ENCODE measurements at regions not wholly inside any gene's neighbourhood (a gene's known extent, or its start where the extent isn't known, plus 50 kb on each side); places are given as distances from the start of the nearest gene placed in this dataset.

- DNase-seq (ENCODE audit: extremely low spot score in 2 of 2), result no peak
- H3K9me3 ChIP-seq, result no peaks in the 10 kb centered on the region
- no peaks in the 10 kb centered on the region for H3K36me3 ChIP-seq
- H3K4me3 ChIP-seq, result no peak overlapping the region
- no peak for TF ChIP-seq CTCF (IDR thresholded peaks at IDR 0.05)
- TF ChIP-seq POLR2A (IDR thresholded peaks at IDR 0.05), result no peak
- no peaks in the 10 kb centered on the region for H3K27me3 ChIP-seq
- no peaks in the 10 kb centered on the region for H3K4me1 ChIP-seq
- no peak overlapping the region for H3K27ac ChIP-seq
- intact Hi-C loops (cut with DNase I), result no loop called here
These were observed 88.8 kb downstream of the OAT start for GRCh38 chr10:124329941-124330340.

DNA sequence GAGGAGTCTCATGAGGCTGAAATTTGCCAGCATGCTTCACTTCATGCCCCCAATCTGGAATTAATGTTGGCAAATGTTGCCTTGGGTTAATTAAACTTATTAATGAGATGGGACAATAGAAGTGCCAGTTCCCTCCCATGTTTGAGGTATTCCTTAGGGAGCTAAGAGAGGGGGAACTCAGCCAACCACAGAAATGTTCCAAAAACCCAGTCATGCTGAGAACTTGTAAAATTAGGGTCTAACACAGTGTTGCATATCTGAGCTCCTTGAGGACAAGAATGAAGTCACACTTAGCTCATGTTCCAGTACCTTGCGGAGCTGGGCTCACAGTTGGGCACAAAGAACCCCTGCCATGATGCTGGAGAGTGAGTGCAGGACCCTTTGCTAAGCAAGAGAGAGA, 89.4 kb downstream of the OAT start:
- DNase-seq (ENCODE audit: extremely low spot score in 2 of 2), result no peak
- Histone ChIP-seq H3K36me3 (no peaks in the 10 kb centered on the region), H3K4me1 (no peaks in the 10 kb centered on the region), H3K27me3 (no peaks in the 10 kb centered on the region), H3K27ac (no peak overlapping the region), H3K4me3 (no peak overlapping the region), H3K9me3 (no peaks in the 10 kb centered on the region)
- intact Hi-C loops (cut with DNase I), result no loop called here
- TF ChIP-seq POLR2A (IDR thresholded peaks at IDR 0.05) (no peak), CTCF (IDR thresholded peaks at IDR 0.05) (no peak), POLR2AphosphoS5 (IDR thresholded peaks at IDR 0.05; ENCODE audit: insufficient read depth in 1 of 2, low read depth in 1 of 2) (no peak)

- Histone ChIP-seq H3K4me1 (no peaks in the 10 kb centered on the region), H3K27ac (no peak overlapping the region), H3K27me3 (no peaks in the 10 kb centered on the region), H3K9me3 (no peaks in the 10 kb centered on the region), H3K4me3 (no peak overlapping the region), H3K36me3 (no peaks in the 10 kb centered on the region)
- DNase-seq (ENCODE audit: extremely low spot score in 2 of 2), result no peak
- TF ChIP-seq CTCF (IDR thresholded peaks at IDR 0.05) (no peak), POLR2A (IDR thresholded peaks at IDR 0.05) (no peak), POLR2AphosphoS5 (IDR thresholded peaks at IDR 0.05; ENCODE audit: insufficient read depth in 1 of 2, low read depth in 1 of 2) (no peak)
- intact Hi-C loops (cut with DNase I), result no loop called here
These were observed 90.1 kb downstream of the OAT start for GRCh38 chr10:124328477-124329220.

DNA sequence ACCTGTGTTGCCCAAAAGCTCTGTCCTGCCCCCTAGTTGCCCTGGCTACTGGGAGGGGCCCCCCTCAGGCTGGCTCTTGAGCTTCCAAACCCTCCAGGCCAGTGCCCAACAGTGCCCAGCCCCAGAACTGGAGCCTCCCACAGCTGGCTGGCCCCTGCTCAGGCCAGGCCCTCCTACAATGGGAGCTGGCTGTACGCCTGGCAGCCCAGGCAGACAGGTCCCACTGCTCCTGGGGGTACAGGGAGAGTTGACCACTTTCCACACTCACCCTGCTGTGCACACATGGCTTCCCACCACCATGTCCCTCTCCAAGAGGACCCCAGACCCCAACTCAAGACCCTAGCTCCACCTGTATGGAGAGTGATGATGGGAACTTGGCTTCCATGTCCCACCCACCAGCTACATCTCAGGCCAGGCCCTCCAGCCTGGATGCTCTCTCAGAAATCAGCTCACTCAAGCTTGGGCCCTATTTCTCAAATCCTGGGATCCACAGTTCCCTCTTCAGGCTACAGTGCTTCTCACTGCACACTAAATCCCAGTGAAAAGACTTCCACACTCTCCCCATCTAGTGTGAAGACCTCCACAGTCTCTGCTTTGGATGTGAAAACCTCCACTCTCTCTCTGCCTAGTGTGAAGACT, 92.6 kb downstream of the OAT start:
- Histone ChIP-seq H3K27ac (no peak overlapping the region), H3K4me1 (no peaks in the 10 kb centered on the region), H3K4me3 (no peak overlapping the region), H3K27me3 (no peaks in the 10 kb centered on the region), H3K9me3 (no peaks in the 10 kb centered on the region), H3K36me3 (no peaks in the 10 kb centered on the region)
- intact Hi-C loops (cut with DNase I), result no loop called here
- DNase-seq (ENCODE audit: extremely low spot score in 2 of 2), result no peak
- no peak for TF ChIP-seq POLR2AphosphoS5 (IDR thresholded peaks at IDR 0.05; ENCODE audit: insufficient read depth in 1 of 2, low read depth in 1 of 2)
- no peak for TF ChIP-seq POLR2A (IDR thresholded peaks at IDR 0.05)
- TF ChIP-seq CTCF (IDR thresholded peaks at IDR 0.05), result no peak

- intact Hi-C loops (cut with DNase I), result no loop called here
- no peak overlapping the region for H3K4me3 ChIP-seq
- no peak for DNase-seq (ENCODE audit: extremely low spot score in 2 of 2)
- TF ChIP-seq POLR2A (IDR thresholded peaks at IDR 0.05) (no peak), POLR2AphosphoS5 (IDR thresholded peaks at IDR 0.05; ENCODE audit: insufficient read depth in 1 of 2, low read depth in 1 of 2) (no peak), CTCF (IDR thresholded peaks at IDR 0.05) (no peak)
- no peak overlapping the region for H3K27ac ChIP-seq
- H3K4me1 ChIP-seq, result no peaks in the 10 kb centered on the region
- H3K36me3 ChIP-seq, result no peaks in the 10 kb centered on the region
- no peaks in the 10 kb centered on the region for H3K9me3 ChIP-seq
- H3K27me3 ChIP-seq, result no peaks in the 10 kb centered on the region
These were observed 93.1 kb downstream of the OAT start for GRCh38 chr10:124325633-124325914.
